Calu3 (cell line): ENCODE measurements at regions not wholly inside any gene's neighbourhood (a gene's known extent, or its start where the extent isn't known, plus 50 kb on each side); places are given as distances from the start of the nearest gene placed in this dataset.

Experiments used
- BruUV-seq: library from RNA; stranded (reverse); fragments of 400-500 nt; replicated peaks from 2 replicates; lab custom pipeline; 2021; lab: Mats Ljungman, UMichigan
- CTCF ChIA-PET: fragments of 300-600 bp; sonication (Branson Sonifier 250); formaldehyde crosslinking; loops from one replicate; lab custom pipeline; 2022; ENCODE audit warnings: antibody characterized with exemption; lab: Charles Lee
- DNase-seq: peaks from one replicate; pipeline ENCODE4 v3.0.0; 2022
- H3K27ac Mint-ChIP-seq: one replicate; pipeline ENCODE4 v1.8.0; 2022; ENCODE audit warnings: mixed read lengths; ENCODE audit not compliant: unreplicated experiment
- H3K27me3 Mint-ChIP-seq: one replicate; pipeline ENCODE4 v1.8.0; 2022; ENCODE audit warnings: mixed read lengths; ENCODE audit not compliant: unreplicated experiment
- H3K36me3 Mint-ChIP-seq: one replicate; pipeline ENCODE4 v1.8.0; 2022; ENCODE audit warnings: mild to moderate bottlenecking, moderate library complexity, mixed read lengths; ENCODE audit not compliant: insufficient read depth, unreplicated experiment
- H3K4me1 Mint-ChIP-seq: one replicate; pipeline ENCODE4 v1.8.0; 2022; ENCODE audit warnings: mild to moderate bottlenecking, low read depth, mixed read lengths; ENCODE audit not compliant: unreplicated experiment
- H3K4me3 Mint-ChIP-seq: one replicate; pipeline ENCODE4 v1.8.0; 2022; ENCODE audit warnings: mild to moderate bottlenecking, low read depth, moderate library complexity, mixed read lengths; ENCODE audit not compliant: unreplicated experiment
- H3K9me3 Mint-ChIP-seq: one replicate; pipeline ENCODE4 v1.8.0; 2022; ENCODE audit warnings: low read depth, mixed read lengths; ENCODE audit not compliant: unreplicated experiment
- CTCF ChIP-seq: fragments of 200-600 bp; IDR thresholded peaks from one replicate; pipeline ENCODE4 v1.8.0; 2022; ENCODE audit warnings: antibody characterized with exemption; ENCODE audit not compliant: unreplicated experiment
- intact Hi-C: fragments of 100-400 bp; cut with micrococcal nuclease; formaldehyde crosslinking; loops from one replicate; pipeline ENCODE4 v1.10.0; 2022; ENCODE audit not compliant: unreplicated experiment

GRCh38 chr11:15591112-15591537, 476.4 kb downstream of the INSC start:
- BruUV-seq: no TSS peak
- CTCF ChIA-PET: no interaction called here
- no peak for DNase-seq
- H3K4me1 Mint-ChIP-seq: no peaks in the 10 kb centered on the region
- no peak for TF ChIP-seq CTCF
- no peak overlapping the region for H3K4me3 Mint-ChIP-seq
- H3K36me3 Mint-ChIP-seq: no peaks in the 10 kb centered on the region
- H3K27ac Mint-ChIP-seq: no peak overlapping the region
- H3K9me3 Mint-ChIP-seq: no peaks in the 10 kb centered on the region
- intact Hi-C loops: no loop called here
- no peaks in the 10 kb centered on the region for H3K27me3 Mint-ChIP-seq

DNA sequence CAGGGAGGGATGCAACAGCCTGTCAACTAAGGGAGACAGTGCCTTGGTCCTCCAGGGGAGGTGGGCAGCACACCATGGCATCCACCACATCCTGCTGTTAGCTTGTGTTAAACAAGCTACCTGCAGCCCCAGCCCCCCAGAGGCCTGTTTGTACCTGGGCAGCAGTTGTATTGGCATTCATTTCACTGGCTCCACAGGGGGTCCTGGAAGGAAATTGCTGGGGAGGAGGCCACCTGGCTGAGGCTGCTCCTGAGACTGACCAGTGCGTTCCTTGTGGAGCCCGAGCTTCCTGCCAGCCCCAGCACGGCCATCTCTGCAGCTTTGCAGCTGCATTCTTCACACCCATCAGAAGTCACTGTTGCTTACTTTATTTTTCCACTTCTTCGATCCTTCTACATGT, 479.9 kb downstream of the INSC start:
- Mint-ChIP-seq H3K4me3 (no peak overlapping the region), H3K27me3 (peaks cover 14% of the 10 kb centered on the region), H3K9me3 (no peaks in the 10 kb centered on the region), H3K27ac (no peak overlapping the region), H3K4me1 (no peaks in the 10 kb centered on the region), H3K36me3 (no peaks in the 10 kb centered on the region)
- no TSS peak for BruUV-seq
- intact Hi-C loops: no loop called here
- no peak for DNase-seq
- CTCF ChIA-PET: no interaction called here
- TF ChIP-seq CTCF: no peak

- Mint-ChIP-seq H3K36me3 (no peaks in the 10 kb centered on the region), H3K4me1 (no peaks in the 10 kb centered on the region), H3K27me3 (peaks cover 28% of the 10 kb centered on the region), H3K9me3 (no peaks in the 10 kb centered on the region), H3K27ac (no peak overlapping the region), H3K4me3 (no peak overlapping the region)
- no peak for TF ChIP-seq CTCF
- DNase-seq: no peak
- BruUV-seq: no TSS peak
- intact Hi-C loops: no loop called here
- CTCF ChIA-PET: no interaction called here
These were observed 484.7 kb downstream of the INSC start for GRCh38 chr11:15599376-15599775.

GRCh38 chr11:15602047-15602446, 487.3 kb downstream of the INSC start:
- no peak overlapping the region for H3K27ac Mint-ChIP-seq
- no TSS peak for BruUV-seq
- DNase-seq: no peak
- CTCF ChIA-PET: no interaction called here
- H3K4me1 Mint-ChIP-seq: no peaks in the 10 kb centered on the region
- no peak for TF ChIP-seq CTCF
- intact Hi-C loops: no loop called here
- no peaks in the 10 kb centered on the region for H3K9me3 Mint-ChIP-seq
- no peak overlapping the region for H3K4me3 Mint-ChIP-seq
- H3K27me3 Mint-ChIP-seq: peaks cover 42% of the 10 kb centered on the region
- no peaks in the 10 kb centered on the region for H3K36me3 Mint-ChIP-seq
